Tibial nerve (tissue), 4 donors: ENCODE measurements at regions not wholly inside any gene's neighbourhood (a gene's known extent, or its start where the extent isn't known, plus 50 kb on each side); places are given as distances from the start of the nearest gene placed in this dataset.

Source experiments
- DNase-seq, 2 donors: peaks; one replicate each; pipeline ENCODE4 v3.0.0-alpha.2; 2019; ENCODE audit warnings: low spot score in 2 of 2
- H3K27ac ChIP-seq, 4 donors: fragments of 200-600 bp; sonication (generic) in 3 of 4; one replicate each; pipeline ENCODE4 v1.5.1; 2017 to 2019; ENCODE audit warnings: mild to moderate bottlenecking in 1 of 4
- H3K27me3 ChIP-seq, 2 donors: fragments of 200-600 bp; sonication (generic) in 1 of 2; one replicate each; pipeline versions ENCODE4 v1.5.1 to v1.6.0; 2017 to 2019
- H3K36me3 ChIP-seq, 3 donors: fragments of 200-600 bp; sonication (generic); one replicate each; pipeline ENCODE4 v1.5.1; 2018 to 2019
- H3K4me1 ChIP-seq, 4 donors: fragments of 200-600 bp; sonication (generic) in 3 of 4; one replicate each; pipeline ENCODE4 v1.5.1; 2017 to 2019
- H3K4me3 ChIP-seq, 4 donors: fragments of 200-600 bp; sonication (generic) in 3 of 4; one replicate each; pipeline ENCODE4 v1.5.1; 2017 to 2019; ENCODE audit warnings: mild to moderate bottlenecking in 1 of 4, moderate library complexity in 1 of 4
- H3K9me3 ChIP-seq, 4 donors: fragments of 200-600 bp; sonication (generic) in 3 of 4; one replicate each; pipeline ENCODE4 v1.5.1; 2017 to 2019
- EP300 ChIP-seq, 2 donors: sonication (generic); formaldehyde crosslinking; IDR thresholded peaks; one replicate each; pipeline ENCODE4 v1.6.1; 2017; ENCODE audit warnings: antibody characterized with exemption in 2 of 2, mild to moderate bottlenecking in 1 of 2
- POLR2A ChIP-seq, 2 donors: fragments of 450-650 bp; IDR thresholded peaks; one replicate each; pipeline ENCODE4 v1.6.1; 2017; ENCODE audit warnings: antibody characterized with exemption in 2 of 2, mild to moderate bottlenecking in 2 of 2, moderate library complexity in 2 of 2
- WGBS, 2 donors: methylation state at CpG; one replicate each; pipeline ENCODE4 v1.1.5; 2018; 5-methylcytosine and 5-hydroxymethylcytosine counted together
- TF ChIP-seq, protein P1 (sequence below), 5 experiments: fragments of 200-600 bp in 3 of 5; fragments of 450-650 bp in 2 of 5; sonication (generic) in 3 of 5; IDR thresholded peaks; one replicate each; pipeline ENCODE4 v1.5.1; 2016 to 2019; ENCODE audit warnings: antibody characterized with exemption in 5 of 5, mild to moderate bottlenecking in 3 of 5, moderate library complexity in 2 of 5

DNA sequence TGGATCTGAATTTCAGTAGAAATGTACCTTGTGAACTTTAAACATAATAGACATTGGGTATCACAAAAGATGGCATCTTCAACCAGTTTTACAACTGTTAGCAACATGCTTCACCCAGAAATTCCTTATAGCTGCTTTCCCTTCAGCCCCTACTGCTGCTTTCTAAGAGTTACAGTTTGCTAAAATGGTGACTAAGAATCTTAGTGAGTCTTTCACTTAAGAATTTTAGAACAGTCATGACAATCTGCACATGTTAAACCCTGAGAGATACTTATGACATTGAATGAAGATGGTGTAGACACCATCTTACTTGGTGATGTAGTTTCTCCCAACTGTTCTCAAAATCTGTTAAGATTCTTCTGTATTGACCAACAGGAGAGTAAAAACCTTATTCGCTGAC is 129.7 kb upstream of the UBE2E1 start:
- DNase-seq = no peak
- Histone ChIP-seq H3K9me3 (no peaks in the 10 kb centered on the region), H3K27ac (no peak overlapping the region), H3K27me3 (no peaks in the 10 kb centered on the region), H3K36me3 (no peaks in the 10 kb centered on the region), H3K4me3 (no peak overlapping the region), H3K4me1 (peaks cover 0 to 6% (median 0%) of the 10 kb centered on the region in 4 donors)
- WGBS, 2 donors = 89 to 100% methylated on average over 1 of the region's 1 CpG
- TF ChIP-seq, protein P1, sequence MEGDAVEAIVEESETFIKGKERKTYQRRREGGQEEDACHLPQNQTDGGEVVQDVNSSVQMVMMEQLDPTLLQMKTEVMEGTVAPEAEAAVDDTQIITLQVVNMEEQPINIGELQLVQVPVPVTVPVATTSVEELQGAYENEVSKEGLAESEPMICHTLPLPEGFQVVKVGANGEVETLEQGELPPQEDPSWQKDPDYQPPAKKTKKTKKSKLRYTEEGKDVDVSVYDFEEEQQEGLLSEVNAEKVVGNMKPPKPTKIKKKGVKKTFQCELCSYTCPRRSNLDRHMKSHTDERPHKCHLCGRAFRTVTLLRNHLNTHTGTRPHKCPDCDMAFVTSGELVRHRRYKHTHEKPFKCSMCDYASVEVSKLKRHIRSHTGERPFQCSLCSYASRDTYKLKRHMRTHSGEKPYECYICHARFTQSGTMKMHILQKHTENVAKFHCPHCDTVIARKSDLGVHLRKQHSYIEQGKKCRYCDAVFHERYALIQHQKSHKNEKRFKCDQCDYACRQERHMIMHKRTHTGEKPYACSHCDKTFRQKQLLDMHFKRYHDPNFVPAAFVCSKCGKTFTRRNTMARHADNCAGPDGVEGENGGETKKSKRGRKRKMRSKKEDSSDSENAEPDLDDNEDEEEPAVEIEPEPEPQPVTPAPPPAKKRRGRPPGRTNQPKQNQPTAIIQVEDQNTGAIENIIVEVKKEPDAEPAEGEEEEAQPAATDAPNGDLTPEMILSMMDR (IDR thresholded peaks at IDR 0.05) = no peak
- TF ChIP-seq POLR2A (IDR thresholded peaks at IDR 0.05) (no peak), EP300 (IDR thresholded peaks at IDR 0.05) (no peak)

- Histone ChIP-seq H3K27me3 (no peaks in the 10 kb centered on the region), H3K9me3 (no peaks in the 10 kb centered on the region), H3K27ac (no peak overlapping the region), H3K4me3 (no peak overlapping the region), H3K4me1 (peaks cover 0 to 17% (median 10%) of the 10 kb centered on the region in 4 donors), H3K36me3 (no peaks in the 10 kb centered on the region)
- TF ChIP-seq POLR2A (IDR thresholded peaks at IDR 0.05) (no peak), EP300 (IDR thresholded peaks at IDR 0.05) (no peak)
- 64 to 89% methylated on average over 1 of the region's 1 CpG for WGBS, 2 donors
- no peak for DNase-seq
Observed at GRCh38 chr3:23682646-23683045, 123.1 kb upstream of the UBE2E1 start.

GRCh38 chr3:23685541-23686258 is 120.1 kb upstream of the UBE2E1 start:
- H3K27ac ChIP-seq = peak overlapping the region in 3 of 4 donors; percentile 40 to 63 (median 42)
- 57 to 58% methylated on average over 9 of the region's 9 CpGs for WGBS, 2 donors
- H3K27me3 ChIP-seq = no peaks in the 10 kb centered on the region
- no peaks in the 10 kb centered on the region for H3K36me3 ChIP-seq
- no peak overlapping the region for H3K4me3 ChIP-seq
- H3K4me1 ChIP-seq = peaks cover 0 to 17% (median 10%) of the 10 kb centered on the region in 4 donors
- peaks cover 0 to 6% (median 0%) of the 10 kb centered on the region in 4 donors for H3K9me3 ChIP-seq
- TF ChIP-seq, protein P1 (IDR thresholded peaks at IDR 0.05) = no peak
- TF ChIP-seq EP300 (IDR thresholded peaks at IDR 0.05) = peak in 1 of 2 donors; percentile 55
- peak; percentile 49 to 89 for DNase-seq

GRCh38 chr3:23686519-23686918 is 119.2 kb upstream of the UBE2E1 start:
- DNase-seq = no peak
- Histone ChIP-seq H3K4me1 (peaks cover 0 to 17% (median 10%) of the 10 kb centered on the region in 4 donors), H3K36me3 (no peaks in the 10 kb centered on the region), H3K27me3 (no peaks in the 10 kb centered on the region), H3K9me3 (peaks cover 0 to 6% (median 0%) of the 10 kb centered on the region in 4 donors), H3K27ac (peak overlapping the region in 2 of 4 donors; percentile 42 to 63), H3K4me3 (no peak overlapping the region)
- TF ChIP-seq EP300 (IDR thresholded peaks at IDR 0.05) (no peak), POLR2A (IDR thresholded peaks at IDR 0.05) (no peak)
- TF ChIP-seq, protein P1 (IDR thresholded peaks at IDR 0.05) = no peak
- WGBS, 2 donors = 64 to 76% methylated on average over 3 of the region's 3 CpGs

DNA sequence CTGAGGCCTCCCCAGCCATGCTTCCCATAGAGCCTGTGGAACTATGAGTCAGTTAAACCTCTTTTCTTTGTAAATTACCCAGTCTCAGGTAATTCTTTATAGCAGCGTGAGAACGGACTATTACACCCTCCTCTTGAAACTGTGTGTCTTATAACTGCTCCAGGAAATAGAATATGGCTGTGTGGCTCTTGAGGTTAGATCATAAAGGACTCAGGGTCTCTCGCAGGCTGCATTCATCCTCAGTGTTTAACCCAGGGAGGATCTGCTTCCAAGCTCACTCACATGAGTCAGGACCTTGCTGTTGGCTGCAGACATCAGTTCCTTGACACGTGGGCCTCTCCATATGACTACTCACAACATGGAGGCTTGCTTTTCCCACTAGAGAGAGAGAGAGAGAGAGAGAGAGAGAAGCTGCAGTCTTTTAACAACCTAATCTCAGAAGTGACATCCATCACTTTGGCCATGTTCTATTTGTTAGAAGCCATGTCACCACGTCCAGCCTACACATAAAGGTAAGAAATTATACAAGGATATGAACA is 114.3 kb upstream of the UBE2E1 start:
- H3K4me1 ChIP-seq = peaks cover 0 to 8% (median 4%) of the 10 kb centered on the region in 4 donors
- no peaks in the 10 kb centered on the region for H3K36me3 ChIP-seq
- H3K27ac ChIP-seq = no peak overlapping the region
- H3K9me3 ChIP-seq = peaks cover 0 to 6% (median 0%) of the 10 kb centered on the region in 4 donors
- WGBS, 2 donors = 81 to 88% methylated on average over 5 of the region's 5 CpGs
- no peak for TF ChIP-seq EP300 (IDR thresholded peaks at IDR 0.05)
- TF ChIP-seq, protein P1 (IDR thresholded peaks at IDR 0.05) = no peak
- no peak for TF ChIP-seq POLR2A (IDR thresholded peaks at IDR 0.05)
- DNase-seq = no peak
- no peaks in the 10 kb centered on the region for H3K27me3 ChIP-seq
- H3K4me3 ChIP-seq = no peak overlapping the region
